Chondrocyte (in vitro differentiated cells): ENCODE measurements at regions not wholly inside any gene's neighbourhood (a gene's known extent, or its start where the extent isn't known, plus 50 kb on each side); places are given as distances from the start of the nearest gene placed in this dataset.

Experiments
- DNase-seq: peaks from one replicate; pipeline ENCODE4 v3.0.0; 2021; ENCODE audit warnings: mixed read lengths, low spot score
- H3K27ac Mint-ChIP-seq: one replicate; pipeline ENCODE4 v1.8.0; 2021; ENCODE audit warnings: mild to moderate bottlenecking, moderate library complexity, mixed read lengths; ENCODE audit not compliant: unreplicated experiment
- H3K27me3 Mint-ChIP-seq: 2 replicates; pipeline ENCODE4 v1.8.0; 2021; ENCODE audit warnings: low read depth, mixed read lengths
- H3K36me3 Mint-ChIP-seq: 2 replicates; pipeline ENCODE4 v1.8.0; 2021; ENCODE audit warnings: low read depth, mixed read lengths
- H3K4me1 Mint-ChIP-seq: 2 replicates; pipeline ENCODE4 v1.8.0; 2021; ENCODE audit warnings: low read depth, mild to moderate bottlenecking, mixed read lengths
- H3K4me3 Mint-ChIP-seq: one replicate; pipeline ENCODE4 v1.8.0; 2021; ENCODE audit warnings: mild to moderate bottlenecking, moderate library complexity, mixed read lengths; ENCODE audit not compliant: unreplicated experiment
- H3K9me3 Mint-ChIP-seq: 2 replicates; pipeline ENCODE4 v1.8.0; 2021; ENCODE audit warnings: low read depth, mixed read lengths
- CTCF ChIP-seq: fragments of 200-600 bp; sonication (generic); IDR thresholded peaks from 2 replicates; pipeline ENCODE4 v1.5.0; 2021; ENCODE audit warnings: antibody characterized with exemption, mild to moderate bottlenecking, moderate library complexity

GRCh38 chr5:67917561-67917960 lies 298.0 kb upstream of the PIK3R1 start:
- H3K9me3 Mint-ChIP-seq, result peaks cover 10% of the 10 kb centered on the region
- no peaks in the 10 kb centered on the region for H3K27me3 Mint-ChIP-seq
- H3K27ac Mint-ChIP-seq, result no peak overlapping the region

GRCh38 chr5:67910546-67910945 lies 305.0 kb upstream of the PIK3R1 start:
- Mint-ChIP-seq H3K9me3 (no peaks in the 10 kb centered on the region), H3K4me1 (peaks cover 15% of the 10 kb centered on the region), H3K36me3 (no peaks in the 10 kb centered on the region), H3K27ac (no peak overlapping the region), H3K4me3 (no peak overlapping the region), H3K27me3 (no peaks in the 10 kb centered on the region)
- no peak for DNase-seq
- TF ChIP-seq CTCF, result no peak

More at GRCh38 chr5:67917561-67917960, 298.0 kb upstream of the PIK3R1 start:
- no peak for DNase-seq
- Mint-ChIP-seq H3K4me3 (no peak overlapping the region), H3K36me3 (no peaks in the 10 kb centered on the region), H3K4me1 (peaks cover 21% of the 10 kb centered on the region)
- TF ChIP-seq CTCF, result no peak

GRCh38 chr5:67908126-67908765 lies 307.3 kb upstream of the PIK3R1 start:
- Mint-ChIP-seq H3K36me3 (no peaks in the 10 kb centered on the region), H3K27ac (no peak overlapping the region), H3K9me3 (peaks cover 3% of the 10 kb centered on the region), H3K4me1 (peaks cover 6% of the 10 kb centered on the region), H3K4me3 (no peak overlapping the region), H3K27me3 (no peaks in the 10 kb centered on the region)
- no peak for DNase-seq
- TF ChIP-seq CTCF, result no peak

- DNase-seq, result no peak
- no peak for TF ChIP-seq CTCF
- peaks cover 27% of the 10 kb centered on the region for H3K4me1 Mint-ChIP-seq
- H3K27ac Mint-ChIP-seq, result no peak overlapping the region
- H3K9me3 Mint-ChIP-seq, result peaks cover 3% of the 10 kb centered on the region
- H3K4me3 Mint-ChIP-seq, result no peak overlapping the region
- no peaks in the 10 kb centered on the region for H3K27me3 Mint-ChIP-seq
- no peaks in the 10 kb centered on the region for H3K36me3 Mint-ChIP-seq
Observed at GRCh38 chr5:67904366-67904765, 311.2 kb upstream of the PIK3R1 start.

GRCh38 chr5:67903656-67904055 lies 311.9 kb upstream of the PIK3R1 start:
- Mint-ChIP-seq H3K27me3 (no peaks in the 10 kb centered on the region), H3K27ac (no peak overlapping the region), H3K4me3 (no peak overlapping the region), H3K4me1 (peaks cover 31% of the 10 kb centered on the region), H3K36me3 (no peaks in the 10 kb centered on the region), H3K9me3 (peaks cover 3% of the 10 kb centered on the region)
- TF ChIP-seq CTCF, result no peak
- DNase-seq, result no peak
